ENCODE measurements at regions not wholly inside any gene's neighbourhood (a gene's known extent, or its start where the extent isn't known, plus 50 kb on each side); places are given as distances from the start of the nearest gene placed in this dataset.

DNA sequence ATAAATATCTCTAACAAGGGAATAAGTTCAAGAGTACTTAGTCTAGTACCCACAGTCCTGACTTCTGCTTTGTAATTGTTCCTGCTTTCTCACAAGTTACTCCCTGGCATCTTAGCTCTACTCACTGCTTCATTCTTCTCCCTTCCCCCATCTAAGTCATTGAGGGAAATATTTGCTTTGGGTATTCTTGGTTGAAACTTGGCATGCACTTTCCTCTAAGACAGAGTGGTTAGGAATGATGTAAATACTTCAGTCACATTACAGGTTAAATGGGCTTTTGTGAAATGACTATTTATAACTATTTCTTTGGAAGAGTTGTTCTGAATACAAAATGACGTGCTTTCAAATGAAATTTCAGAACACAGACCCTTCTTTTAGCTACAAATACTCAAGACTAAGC lies 67.7 kb upstream of the PLEKHG1 start:
- H3K4me1 Mint-ChIP-seq = peaks cover 0 to 4% (median 2%) of the 10 kb centered on the region in 4 donors
- ATAC-seq = no peak
- no peak overlapping the region for H3K4me3 Mint-ChIP-seq
- POLR2A ChIA-PET = no interaction called here
- H3K27ac Mint-ChIP-seq = no peak overlapping the region
- H3K27me3 Mint-ChIP-seq = peaks cover 2 to 19% (median 3%) of the 10 kb centered on the region in 5 donors
- H3K9me3 Mint-ChIP-seq = no peaks in the 10 kb centered on the region
- DNase-seq = no peak
- no peaks in the 10 kb centered on the region for H3K36me3 Mint-ChIP-seq

DNA sequence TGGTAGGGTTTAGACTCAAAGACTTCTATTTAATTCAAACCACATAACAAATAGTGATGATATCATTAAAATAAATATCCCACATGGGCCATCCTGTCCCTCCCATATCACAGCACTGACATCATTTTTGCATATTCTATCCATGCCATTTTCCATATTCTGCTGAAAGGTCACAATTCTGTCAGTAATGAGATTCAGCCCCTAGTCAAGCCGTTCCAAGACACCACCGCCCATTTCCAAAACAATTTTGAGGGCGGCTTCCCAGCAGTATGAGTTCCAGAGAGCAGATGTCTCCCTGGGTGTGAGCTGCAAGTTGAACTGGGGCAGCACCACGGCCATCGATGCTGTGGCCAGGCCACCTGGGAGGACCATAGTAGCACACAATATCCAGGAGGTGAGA lies 65.1 kb upstream of the PLEKHG1 start:
- Mint-ChIP-seq H3K27ac (no peak overlapping the region), H3K36me3 (no peaks in the 10 kb centered on the region), H3K4me1 (no peaks in the 10 kb centered on the region), H3K4me3 (no peak overlapping the region), H3K9me3 (no peaks in the 10 kb centered on the region), H3K27me3 (peaks cover 2 to 20% (median 3%) of the 10 kb centered on the region in 5 donors)
- ATAC-seq (no peak), DNase-seq (no peak)
- POLR2A ChIA-PET = no interaction called here

DNA sequence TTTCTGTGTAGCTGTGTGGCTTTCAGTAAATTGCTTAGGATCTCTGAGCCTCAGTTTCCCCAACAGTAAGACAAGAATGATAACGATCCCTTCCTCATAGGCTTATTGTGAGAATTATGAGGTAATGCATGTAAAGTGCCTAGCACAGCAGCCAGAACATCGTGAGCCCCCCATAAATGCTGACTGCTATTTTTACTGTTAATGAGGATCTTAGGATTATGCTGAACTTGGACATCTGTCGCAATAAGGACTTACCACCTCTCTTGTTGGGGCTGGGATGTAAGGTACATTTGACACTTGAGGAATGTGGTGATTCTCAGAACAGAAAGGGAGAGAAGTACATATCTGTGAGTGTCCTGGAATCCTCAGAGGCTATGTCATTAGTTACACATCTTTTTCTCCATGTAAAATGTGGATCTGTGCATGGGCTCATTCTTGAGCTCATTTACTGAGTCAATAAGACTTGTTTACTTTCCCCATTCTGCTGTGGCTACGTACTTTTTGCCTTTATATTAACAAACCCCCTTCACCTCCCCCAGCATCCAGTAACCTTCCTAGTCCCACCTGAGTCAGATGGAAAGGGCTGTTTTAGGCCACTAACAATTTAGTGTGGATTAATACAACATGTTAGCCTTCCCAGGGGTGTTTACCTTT lies 64.4 kb upstream of the PLEKHG1 start:
- Mint-ChIP-seq H3K36me3 (no peaks in the 10 kb centered on the region), H3K27ac (no peak overlapping the region), H3K4me3 (no peak overlapping the region), H3K9me3 (no peaks in the 10 kb centered on the region), H3K27me3 (peaks cover 2 to 27% (median 6%) of the 10 kb centered on the region in 5 donors), H3K4me1 (no peaks in the 10 kb centered on the region)
- POLR2A ChIA-PET = no interaction called here
- no peak for ATAC-seq
- no peak for DNase-seq

DNA sequence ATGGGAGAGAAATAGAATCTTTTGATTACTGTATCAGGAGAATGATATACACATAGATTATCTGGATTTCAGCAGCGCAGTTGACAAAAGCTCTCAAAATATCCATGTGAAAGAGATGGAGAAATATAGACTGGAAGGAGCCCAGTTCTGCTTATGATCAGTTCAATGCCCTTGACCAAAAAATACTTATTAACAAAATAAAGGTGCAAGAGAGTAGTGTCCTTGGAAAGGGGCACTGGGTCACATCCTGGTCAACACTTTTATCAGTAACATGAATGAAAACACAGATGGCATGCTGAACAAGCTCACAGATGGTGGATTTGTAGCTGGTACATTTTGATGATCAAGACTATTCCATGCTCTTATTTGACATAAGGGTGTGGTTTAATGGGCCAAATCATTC lies 63.9 kb upstream of the PLEKHG1 start:
- DNase-seq (no peak), ATAC-seq (no peak)
- no peak overlapping the region for H3K27ac Mint-ChIP-seq
- POLR2A ChIA-PET = no interaction called here
- H3K4me3 Mint-ChIP-seq = no peak overlapping the region
- no peaks in the 10 kb centered on the region for H3K36me3 Mint-ChIP-seq
- no peaks in the 10 kb centered on the region for H3K9me3 Mint-ChIP-seq
- no peaks in the 10 kb centered on the region for H3K4me1 Mint-ChIP-seq
- peaks cover 2 to 28% (median 9%) of the 10 kb centered on the region in 5 donors for H3K27me3 Mint-ChIP-seq

DNA sequence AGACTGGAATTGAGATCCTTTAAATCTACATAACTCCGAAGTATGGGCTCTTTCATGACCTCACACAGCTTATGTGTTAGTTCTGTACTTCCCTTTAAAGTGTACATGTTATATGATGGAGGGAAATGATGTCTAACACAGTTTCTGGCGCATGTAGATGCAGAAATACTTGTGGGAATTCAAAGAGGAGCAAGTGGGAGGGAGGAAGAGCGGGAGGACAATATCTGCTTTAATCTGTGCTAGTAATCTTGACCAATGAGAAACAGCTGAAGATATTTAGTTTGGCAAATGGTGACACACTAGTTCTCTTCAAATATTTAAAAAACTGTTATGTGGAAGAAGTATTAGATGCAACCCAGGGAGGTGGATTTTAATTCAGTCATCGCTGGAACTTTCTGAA lies 62.9 kb upstream of the PLEKHG1 start:
- no peaks in the 10 kb centered on the region for H3K9me3 Mint-ChIP-seq
- no peaks in the 10 kb centered on the region for H3K36me3 Mint-ChIP-seq
- no peak for DNase-seq
- no peak overlapping the region for H3K4me3 Mint-ChIP-seq
- peaks cover 2 to 28% (median 9%) of the 10 kb centered on the region in 5 donors for H3K27me3 Mint-ChIP-seq
- H3K4me1 Mint-ChIP-seq = no peaks in the 10 kb centered on the region
- no peak for ATAC-seq
- POLR2A ChIA-PET = no interaction called here
- no peak overlapping the region for H3K27ac Mint-ChIP-seq

- ATAC-seq = no peak
- H3K9me3 Mint-ChIP-seq = no peaks in the 10 kb centered on the region
These were observed 62.2 kb upstream of the PLEKHG1 start for GRCh38 chr6:150537491-150537890.

GRCh38 chr6:150537893-150538292 lies 61.8 kb upstream of the PLEKHG1 start:
- POLR2A ChIA-PET = no interaction called here
- ATAC-seq (no peak), DNase-seq (no peak)
- Mint-ChIP-seq H3K27me3 (peaks cover 2 to 25% (median 9%) of the 10 kb centered on the region in 5 donors), H3K36me3 (no peaks in the 10 kb centered on the region), H3K4me3 (no peak overlapping the region), H3K27ac (no peak overlapping the region), H3K9me3 (no peaks in the 10 kb centered on the region), H3K4me1 (no peaks in the 10 kb centered on the region)

More at GRCh38 chr6:150537491-150537890, 62.2 kb upstream of the PLEKHG1 start:
- no peak for DNase-seq
- H3K4me1 Mint-ChIP-seq = no peaks in the 10 kb centered on the region
- H3K36me3 Mint-ChIP-seq = no peaks in the 10 kb centered on the region
- H3K27ac Mint-ChIP-seq = no peak overlapping the region
- POLR2A ChIA-PET = no interaction called here
- no peak overlapping the region for H3K4me3 Mint-ChIP-seq
- peaks cover 2 to 28% (median 9%) of the 10 kb centered on the region in 5 donors for H3K27me3 Mint-ChIP-seq

- POLR2A ChIA-PET = no interaction called here
- ATAC-seq (no peak), DNase-seq (no peak)
- H3K9me3 Mint-ChIP-seq = no peaks in the 10 kb centered on the region
- no peaks in the 10 kb centered on the region for H3K36me3 Mint-ChIP-seq
- peaks cover 6 to 30% (median 12%) of the 10 kb centered on the region in 5 donors for H3K27me3 Mint-ChIP-seq
- no peak overlapping the region for H3K4me3 Mint-ChIP-seq
- no peak overlapping the region for H3K27ac Mint-ChIP-seq
- H3K4me1 Mint-ChIP-seq = no peaks in the 10 kb centered on the region
These were observed 60.6 kb upstream of the PLEKHG1 start for GRCh38 chr6:150539111-150539510.

GRCh38 chr6:150539568-150539967 lies 60.1 kb upstream of the PLEKHG1 start:
- H3K9me3 Mint-ChIP-seq = no peaks in the 10 kb centered on the region
- H3K36me3 Mint-ChIP-seq = no peaks in the 10 kb centered on the region
- ATAC-seq (no peak), DNase-seq (no peak)
- H3K27ac Mint-ChIP-seq = no peak overlapping the region
- H3K4me1 Mint-ChIP-seq = no peaks in the 10 kb centered on the region
- POLR2A ChIA-PET = no interaction called here
- peaks cover 4 to 29% (median 12%) of the 10 kb centered on the region in 5 donors for H3K27me3 Mint-ChIP-seq
- no peak overlapping the region for H3K4me3 Mint-ChIP-seq

GRCh38 chr6:150541576-150541975 lies 58.1 kb upstream of the PLEKHG1 start:
- no peaks in the 10 kb centered on the region for H3K4me1 Mint-ChIP-seq
- H3K27me3 Mint-ChIP-seq = peaks cover 8 to 28% (median 9%) of the 10 kb centered on the region in 5 donors
- ATAC-seq = no peak
- H3K9me3 Mint-ChIP-seq = no peaks in the 10 kb centered on the region
- H3K27ac Mint-ChIP-seq = no peak overlapping the region
- H3K36me3 Mint-ChIP-seq = no peaks in the 10 kb centered on the region
- POLR2A ChIA-PET = no interaction called here
- DNase-seq = no peak
- no peak overlapping the region for H3K4me3 Mint-ChIP-seq

DNA sequence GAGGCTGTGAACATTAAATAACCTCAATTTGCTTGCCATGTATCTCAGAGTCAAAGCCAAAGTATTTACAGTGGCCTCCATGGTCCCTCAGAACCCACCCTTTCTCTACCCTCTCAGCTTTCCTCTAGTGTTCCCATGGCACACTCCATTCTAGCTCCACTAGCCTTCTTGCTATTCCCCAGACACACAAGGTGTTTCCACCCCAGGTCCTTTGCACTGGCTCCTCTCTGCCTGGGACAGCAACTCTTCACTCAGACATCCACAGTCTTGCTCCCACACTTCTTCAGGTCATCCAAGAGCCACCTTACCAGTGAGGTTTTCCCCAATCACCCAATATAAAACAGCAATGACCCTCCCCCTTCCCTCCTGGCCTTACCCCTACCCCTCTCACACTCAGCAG lies 56.5 kb upstream of the PLEKHG1 start:
- Mint-ChIP-seq H3K4me3 (no peak overlapping the region), H3K9me3 (no peaks in the 10 kb centered on the region), H3K36me3 (no peaks in the 10 kb centered on the region), H3K27ac (no peak overlapping the region), H3K4me1 (no peaks in the 10 kb centered on the region), H3K27me3 (peaks cover 9 to 28% (median 12%) of the 10 kb centered on the region in 5 donors)
- DNase-seq (no peak), ATAC-seq (no peak)
- POLR2A ChIA-PET = no interaction called here

DNA sequence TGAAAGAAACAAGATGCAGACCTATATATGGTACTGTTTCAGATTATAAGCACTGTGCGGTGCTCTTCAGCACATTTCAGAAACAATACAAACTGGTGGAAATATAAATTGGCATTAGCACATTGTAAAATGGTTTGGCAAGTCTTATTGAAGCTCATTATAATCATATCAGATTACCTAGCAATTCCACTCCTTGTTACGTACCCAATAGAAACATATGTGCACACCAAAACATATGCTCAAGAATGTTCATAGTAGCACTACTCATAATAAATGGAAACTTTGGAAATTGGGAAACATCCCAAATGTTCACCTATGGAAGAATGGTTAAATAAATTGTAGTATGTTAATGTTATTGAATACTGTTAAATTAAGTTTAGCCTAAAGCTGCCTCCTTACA lies 54.9 kb upstream of the PLEKHG1 start:
- ATAC-seq = no peak
- no peak overlapping the region for H3K27ac Mint-ChIP-seq
- no peaks in the 10 kb centered on the region for H3K4me1 Mint-ChIP-seq
- H3K27me3 Mint-ChIP-seq = peaks cover 6 to 22% (median 11%) of the 10 kb centered on the region in 5 donors
- no peak overlapping the region for H3K4me3 Mint-ChIP-seq
- no peak for DNase-seq
- POLR2A ChIA-PET = interaction anchor here (0.6 kb wide), 1 partner anchor 15 kb away, joined by 3 read pairs; no protein-coding TSS in a partner anchor
- no peaks in the 10 kb centered on the region for H3K9me3 Mint-ChIP-seq
- no peaks in the 10 kb centered on the region for H3K36me3 Mint-ChIP-seq

GRCh38 chr6:150546457-150546856 lies 53.2 kb upstream of the PLEKHG1 start:
- Mint-ChIP-seq H3K36me3 (no peaks in the 10 kb centered on the region), H3K9me3 (no peaks in the 10 kb centered on the region), H3K4me1 (no peaks in the 10 kb centered on the region), H3K4me3 (no peak overlapping the region), H3K27ac (no peak overlapping the region), H3K27me3 (peaks cover 3 to 21% (median 9%) of the 10 kb centered on the region in 5 donors)
- DNase-seq = no peak
- no peak for ATAC-seq
- POLR2A ChIA-PET = no interaction called here

- Mint-ChIP-seq H3K27me3 (peaks cover 6 to 21% (median 11%) of the 10 kb centered on the region in 5 donors), H3K36me3 (no peaks in the 10 kb centered on the region), H3K27ac (no peak overlapping the region), H3K9me3 (peaks cover 0 to 1% (median 0%) of the 10 kb centered on the region in 9 donors), H3K4me3 (no peak overlapping the region), H3K4me1 (no peaks in the 10 kb centered on the region)
- POLR2A ChIA-PET = no interaction called here
- ATAC-seq (no peak), DNase-seq (no peak)
These were observed 52.0 kb upstream of the PLEKHG1 start for GRCh38 chr6:150547502-150548222.

All from naive thymus-derived CD8-positive, alpha-beta T cell (primary cell).